DMS53 treated with DMSO at 0.1 percent for 48 hours (cell line): ENCODE measurements at regions not wholly inside any gene's neighbourhood (a gene's known extent, or its start where the extent isn't known, plus 50 kb on each side); places are given as distances from the start of the nearest gene placed in this dataset.
"Not testable (repeated sequence)": the region's sequence is repeated elsewhere in the genome, so short reads cannot be mapped to it uniquely, and the experiment has no call there.

Experiments used
- DNase-seq: peaks from one replicate; lab custom pipeline; 2025; ENCODE audit not compliant: unreplicated experiment; lab: John Stamatoyannopoulos, UW

DNA sequence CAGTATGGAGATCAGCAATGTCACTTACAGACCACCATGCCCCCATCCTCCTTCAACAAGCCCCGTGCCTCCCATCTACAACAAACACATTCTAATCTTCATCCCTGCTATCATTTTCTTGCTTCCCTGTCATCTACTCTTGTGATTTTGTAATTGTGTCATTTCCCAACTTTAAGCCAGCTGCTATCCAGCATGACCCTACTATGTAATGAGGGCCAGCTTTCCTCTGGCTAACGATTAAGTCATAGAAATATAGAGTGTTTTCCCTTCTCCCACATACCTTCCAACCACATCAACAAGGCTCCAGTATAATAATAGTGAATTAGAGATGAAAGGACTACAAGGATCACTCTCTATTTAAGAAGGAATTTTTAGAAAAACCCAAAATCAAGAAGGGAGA, 607.0 kb downstream of the TENT5A start:
- DNase-seq = no peak

- no peak for DNase-seq
Observed at GRCh38 chr6:81144346-81144745, 608.1 kb downstream of the TENT5A start.

- no peak for DNase-seq
Observed at GRCh38 chr6:81138236-81138635, 614.2 kb downstream of the TENT5A start.

- DNase-seq = no peak
Observed at GRCh38 chr6:81130969-81131368, 621.5 kb downstream of the TENT5A start.

DNA sequence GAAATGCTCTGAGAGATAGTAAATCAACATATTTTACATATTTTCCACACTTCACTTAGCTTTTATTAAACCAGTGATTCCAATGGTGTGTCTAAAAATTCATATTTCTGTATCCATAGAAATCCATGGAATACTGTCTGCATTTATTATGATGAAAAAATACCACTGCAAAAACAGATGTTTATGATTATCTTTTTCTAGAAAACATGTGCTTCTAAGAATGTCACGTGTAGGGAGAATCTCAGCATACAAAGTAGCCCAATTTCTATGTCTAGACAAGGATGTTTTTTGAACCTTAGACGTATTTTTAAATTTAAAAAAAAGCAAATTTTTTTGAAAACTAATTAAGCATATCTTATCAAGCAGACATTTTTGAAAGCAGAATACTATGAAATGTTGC, 622.4 kb downstream of the TENT5A start:
- no peak for DNase-seq

- no peak for DNase-seq
Observed at GRCh38 chr6:81128671-81129070, 623.8 kb downstream of the TENT5A start.

DNA sequence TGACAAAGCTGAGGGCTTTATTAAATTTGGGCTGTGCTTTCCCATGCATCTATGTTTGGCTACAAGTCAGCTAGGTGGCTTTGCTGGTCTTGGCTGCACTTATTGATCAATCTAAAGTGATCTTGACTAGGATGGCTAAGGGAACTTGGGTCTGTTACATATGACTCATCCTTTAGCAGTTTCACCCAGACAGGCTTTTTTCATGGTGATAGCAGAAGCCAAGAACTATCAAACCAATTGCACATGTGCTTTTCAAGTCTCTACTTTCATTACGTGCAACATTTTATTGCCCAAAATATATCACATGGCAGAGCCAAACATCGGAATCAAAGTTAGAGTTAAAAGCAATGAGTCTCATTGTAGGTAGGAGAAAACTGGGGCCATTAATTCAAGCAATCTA, 626.3 kb downstream of the TENT5A start:
- no peak for DNase-seq

GRCh38 chr6:81120280-81120679, 632.2 kb downstream of the TENT5A start:
- DNase-seq = no peak

- no peak for DNase-seq
Observed at GRCh38 chr6:81105998-81106397, 646.5 kb downstream of the TENT5A start.

- no peak for DNase-seq
Observed at GRCh38 chr6:81098109-81098814, 654.2 kb downstream of the TENT5A start.

GRCh38 chr6:81096464-81096863, 656.0 kb downstream of the TENT5A start:
- DNase-seq = not testable (repeated sequence)

- no peak for DNase-seq
Observed at GRCh38 chr6:81093051-81093450, 659.4 kb downstream of the TENT5A start.

GRCh38 chr6:81088145-81088544, 664.3 kb downstream of the TENT5A start:
- no peak for DNase-seq

- DNase-seq = no peak
Observed at GRCh38 chr6:81086991-81087390, 665.5 kb downstream of the TENT5A start.

GRCh38 chr6:81085431-81085790, 667.1 kb downstream of the TENT5A start:
- no peak for DNase-seq

DNA sequence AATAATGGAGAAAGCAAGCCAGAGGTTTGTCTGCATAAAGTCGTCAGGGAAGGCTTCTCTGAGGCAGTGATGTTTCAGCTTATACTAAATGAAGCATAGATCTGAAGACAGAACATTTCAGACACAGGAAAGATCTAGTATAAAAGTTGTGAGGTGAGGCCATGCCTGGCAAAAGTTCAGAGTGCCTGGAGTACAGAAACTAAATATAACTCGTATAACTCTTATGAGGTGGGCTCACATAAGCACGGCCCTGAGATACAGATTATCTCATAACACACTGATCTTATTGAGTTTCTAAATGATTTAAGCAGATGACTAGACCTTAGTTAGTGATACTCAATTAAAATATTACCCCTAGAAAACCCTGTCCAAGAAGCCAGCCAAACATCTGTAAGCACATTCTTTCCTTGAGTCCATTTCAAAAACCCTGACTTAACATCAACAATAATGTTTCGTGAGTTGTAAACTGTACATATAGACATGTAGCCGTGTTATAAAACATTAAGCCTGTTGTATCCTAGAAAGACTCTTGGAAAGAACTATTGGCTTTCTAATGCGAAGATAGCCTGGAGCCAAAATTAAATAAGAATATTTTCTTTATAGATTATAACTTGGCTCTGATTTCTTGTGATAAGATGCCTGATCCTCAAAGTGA, 667.6 kb downstream of the TENT5A start:
- DNase-seq = no peak

DNA sequence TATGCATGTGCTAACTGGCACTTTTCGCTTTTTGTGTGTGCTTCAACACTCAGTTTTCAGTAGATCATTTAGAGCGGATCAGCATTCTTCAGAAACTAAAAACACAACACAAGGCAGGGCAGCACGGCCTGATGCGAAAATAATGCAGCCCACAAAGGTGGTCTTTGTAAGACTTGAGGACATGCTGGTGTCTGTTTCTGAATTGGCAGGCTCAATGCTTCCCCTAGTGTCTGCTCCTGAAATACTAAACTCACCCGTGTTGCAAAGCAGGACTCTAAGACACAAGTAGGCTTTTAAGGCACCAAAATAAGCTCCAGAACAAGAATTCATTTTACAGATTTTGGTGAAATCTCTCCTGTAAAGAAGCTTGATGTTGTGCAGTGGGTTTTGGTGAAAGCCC, 676.5 kb downstream of the TENT5A start:
- DNase-seq = no peak

- no peak for DNase-seq
Observed at GRCh38 chr6:81073318-81073717, 679.2 kb downstream of the TENT5A start.

DNA sequence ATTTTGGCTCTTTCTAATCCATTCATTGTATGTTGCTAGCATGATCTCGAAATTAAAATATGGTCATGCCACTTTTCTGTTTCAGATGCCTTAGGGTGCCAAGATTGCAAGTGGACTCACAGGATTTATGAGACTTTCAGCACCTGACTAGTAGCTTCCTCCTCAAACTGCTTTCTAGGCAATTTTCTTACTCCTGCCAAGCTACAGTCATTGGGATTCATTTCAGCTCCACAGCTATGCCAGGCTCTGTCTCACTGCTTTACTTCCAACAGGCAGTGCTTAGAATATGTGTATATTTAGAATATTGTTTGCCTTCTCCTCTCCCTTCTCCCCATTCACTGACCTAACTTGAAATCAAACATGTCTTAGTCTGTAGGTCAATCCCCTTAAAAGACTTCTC, 681.4 kb downstream of the TENT5A start:
- DNase-seq = no peak

DNA sequence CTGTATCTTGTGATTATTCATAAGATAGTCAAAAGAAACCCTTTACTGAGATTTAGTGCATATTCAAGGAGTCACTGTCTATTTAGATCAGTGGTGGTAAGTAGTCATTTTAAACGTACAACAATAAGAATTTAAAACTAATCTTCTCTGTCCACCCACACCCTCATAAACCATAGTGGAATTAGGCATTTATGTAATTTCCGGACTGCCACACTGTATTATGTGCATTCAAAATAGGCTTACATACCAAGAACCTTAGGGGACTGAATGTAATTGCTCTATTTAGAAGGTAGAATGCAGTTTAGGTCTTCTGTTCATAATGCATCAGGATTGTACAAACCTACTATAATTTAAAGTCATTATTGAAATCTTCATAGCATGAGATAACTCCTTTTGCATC, 685.4 kb downstream of the TENT5A start:
- DNase-seq = no peak

DNA sequence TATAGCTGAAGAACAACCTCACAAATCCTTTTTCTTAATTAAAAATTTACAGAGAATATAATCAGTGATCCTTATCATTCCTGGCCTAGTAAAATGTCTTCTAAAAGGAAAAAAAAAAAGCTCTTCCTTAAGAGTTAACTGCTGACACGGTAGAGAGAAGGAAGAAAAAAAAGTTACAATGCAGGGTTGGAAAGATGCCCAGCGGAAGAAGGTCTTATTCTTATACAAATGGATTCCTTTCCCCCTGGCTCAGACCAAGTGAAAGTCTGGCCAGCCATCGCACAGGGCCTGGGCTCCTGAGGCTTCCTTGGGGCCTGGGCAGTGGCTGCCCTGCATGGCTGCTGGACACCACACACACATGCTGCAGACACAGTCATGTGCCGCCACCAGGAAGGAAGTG, 688.6 kb downstream of the TENT5A start:
- DNase-seq = no peak

DNA sequence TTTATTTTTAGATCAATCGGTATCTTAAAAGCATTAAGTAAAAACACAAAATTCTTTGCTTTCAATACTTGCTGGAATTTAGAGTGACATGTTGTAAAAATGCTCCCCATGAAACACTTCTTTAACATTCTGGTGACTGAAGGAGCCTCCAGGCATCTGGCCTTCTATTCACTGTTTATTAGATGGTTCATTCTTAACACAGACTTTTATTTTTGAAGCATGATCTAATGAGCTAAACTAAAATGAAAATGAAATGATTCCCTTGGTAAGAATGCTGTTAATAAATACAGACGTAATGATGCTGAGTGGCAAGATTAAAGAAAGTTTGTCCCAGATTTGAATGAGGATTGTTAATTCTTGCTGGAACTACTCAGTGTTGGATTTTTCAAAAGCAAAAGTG, 698.4 kb downstream of the TENT5A start:
- DNase-seq = no peak

- DNase-seq = no peak
Observed at GRCh38 chr6:81051952-81052351, 700.5 kb downstream of the TENT5A start.
